ENCODE measurements at regions not wholly inside any gene's neighbourhood (a gene's known extent, or its start where the extent isn't known, plus 50 kb on each side); places are given as distances from the start of the nearest gene placed in this dataset.

DNA sequence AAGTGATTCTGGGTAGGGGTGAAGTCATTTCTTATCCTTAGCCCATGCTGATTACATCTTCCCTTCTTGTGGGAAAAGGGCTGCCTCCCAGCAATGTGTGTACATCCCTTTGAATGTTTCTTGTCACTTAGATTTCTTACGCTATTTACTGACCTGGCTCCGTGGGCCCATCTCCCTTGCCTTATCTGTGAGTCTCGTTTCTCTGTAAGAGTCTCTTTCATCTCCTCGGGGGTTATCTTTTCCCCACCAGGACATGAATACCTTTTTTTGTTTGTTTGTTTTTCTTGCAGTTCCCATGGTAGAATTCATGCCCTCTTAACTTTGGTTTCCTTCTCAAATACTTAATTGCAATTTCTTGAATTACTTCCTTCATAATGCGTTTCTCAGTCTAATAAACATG is 107.7 kb downstream of the BAMBI start:
- Histone ChIP-seq H3K27ac (ENCODE audit: extremely low read depth, low read depth, low read length) (no peak overlapping the region), H4K20me1 (replicated peaks; ENCODE audit: control insufficient read depth, insufficient read depth, low read length) (no peaks in the 10 kb centered on the region), H3K4me1 (replicated peaks in 1 of 2; ENCODE audit: control insufficient read depth in 2 of 2, insufficient read depth in 2 of 2, low read length in 2 of 2) (peaks cover 0 to 8% of the 10 kb centered on the region in 2 experiments; a peak in 3 of 5 replicates), H3K36me3 (ENCODE audit: control insufficient read depth, insufficient read depth, low read length) (no peaks in the 10 kb centered on the region), H3K9me1 (ENCODE audit: control insufficient read depth, insufficient read depth, low read length) (no peaks in the 10 kb centered on the region), H3K4me3 (no peak overlapping the region), H3K27me3 (ENCODE audit: control insufficient read depth in 2 of 2, insufficient read depth in 2 of 2, low read length in 2 of 2) (no peaks in the 10 kb centered on the region), H3K9me3 (replicated peaks; ENCODE audit: control insufficient read depth, insufficient read depth, low read depth, low read length) (no peaks in the 10 kb centered on the region), H3K79me2 (ENCODE audit: control insufficient read depth, insufficient read depth, low read length) (no peaks in the 10 kb centered on the region), H3K9ac (ENCODE audit: insufficient read depth in 1 of 2, low read depth in 2 of 2, low read length in 2 of 2) (no peak overlapping the region), H2AFZ (ENCODE audit: low read depth, low read length) (peak overlapping the region; percentile 61), H3K4me2 (ENCODE audit: insufficient read depth, low read length) (peak overlapping the region; percentile 17; the same call in 1 of the 2 replicates)
- FAIRE-seq = peak; percentile 11
- in situ Hi-C loops (cut with MboI) = no loop called here
- 9% methylated on average over 5 of the region's 5 CpGs for WGBS (ENCODE audit: insufficient coverage, low coverage, missing lambda C conversion rate)
- ATAC-seq = peak; percentile 74
- DNase-seq (ENCODE audit: extremely low read depth in 1 of 4, low spot score in 3 of 4) = peak in 2 of 4 experiments; percentile 39 to 48
- ChIA-PET CTCF (ENCODE audit: low intra/inter-chr PET ratio) (no interaction called here), POLR2A (no interaction called here)
- intact Hi-C loops (cut with micrococcal nuclease) = no loop called here
- BruUV-seq (replicated peaks) = no TSS peak
- TF ChIP-seq, protein P1, sequence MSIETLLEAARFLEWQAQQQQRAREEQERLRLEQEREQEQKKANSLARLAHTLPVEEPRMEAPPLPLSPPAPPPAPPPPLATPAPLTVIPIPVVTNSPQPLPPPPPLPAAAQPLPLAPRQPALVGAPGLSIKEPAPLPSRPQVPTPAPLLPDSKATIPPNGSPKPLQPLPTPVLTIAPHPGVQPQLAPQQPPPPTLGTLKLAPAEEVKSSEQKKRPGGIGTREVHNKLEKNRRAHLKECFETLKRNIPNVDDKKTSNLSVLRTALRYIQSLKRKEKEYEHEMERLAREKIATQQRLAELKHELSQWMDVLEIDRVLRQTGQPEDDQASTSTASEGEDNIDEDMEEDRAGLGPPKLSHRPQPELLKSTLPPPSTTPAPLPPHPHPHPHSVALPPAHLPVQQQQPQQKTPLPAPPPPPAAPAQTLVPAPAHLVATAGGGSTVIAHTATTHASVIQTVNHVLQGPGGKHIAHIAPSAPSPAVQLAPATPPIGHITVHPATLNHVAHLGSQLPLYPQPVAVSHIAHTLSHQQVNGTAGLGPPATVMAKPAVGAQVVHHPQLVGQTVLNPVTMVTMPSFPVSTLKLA (conservative IDR thresholded peaks at IDR 0.05) = no peak
- TF ChIP-seq NCOA2 (IDR thresholded peaks at IDR 0.05; ENCODE audit: partially characterized antibody in 2 of 2) = no peak
- no peak for TF ChIP-seq GATAD2B (IDR thresholded peaks at IDR 0.05; ENCODE audit: borderline replicate concordance)
- no peak for TF ChIP-seq TFAM (CRISPR knock-in tag; conservative IDR thresholded peaks at IDR 0.05)
- TF ChIP-seq ZNF57 (CRISPR knock-in tag; IDR thresholded peaks at IDR 0.05) = no peak
- TF ChIP-seq TEAD4 (IDR thresholded peaks at IDR 0.05; ENCODE audit: low read length) = peak; percentile 49; the same call in 1 of the 2 replicates
- TF ChIP-seq TEAD4 (CRISPR knock-in tag; IDR thresholded peaks at IDR 0.05; ENCODE audit: borderline replicate concordance) = no peak
- no peak for TF ChIP-seq PHB2 (IDR thresholded peaks at IDR 0.05; ENCODE audit: low read depth)
- TF ChIP-seq PTBP1 (IDR thresholded peaks at IDR 0.05; ENCODE audit: low read depth, low read length) = no peak
- TF ChIP-seq LARP7 (IDR thresholded peaks at IDR 0.05) = no peak
- no peak for TF ChIP-seq NR2C1 (IDR thresholded peaks at IDR 0.05)
- no peak for TF ChIP-seq NR2C1 (tag; IDR thresholded peaks at IDR 0.05)
- no peak for TF ChIP-seq ZNF408 (CRISPR knock-in tag; IDR thresholded peaks at IDR 0.05; ENCODE audit: low read depth)
- no peak for TF ChIP-seq NFYB (IDR thresholded peaks at IDR 0.05; ENCODE audit: extremely low read depth, insufficient read length)
- no peak for TF ChIP-seq ZNF764 (CRISPR knock-in tag; IDR thresholded peaks at IDR 0.05; ENCODE audit: low read depth)
- TF ChIP-seq, protein P2, sequence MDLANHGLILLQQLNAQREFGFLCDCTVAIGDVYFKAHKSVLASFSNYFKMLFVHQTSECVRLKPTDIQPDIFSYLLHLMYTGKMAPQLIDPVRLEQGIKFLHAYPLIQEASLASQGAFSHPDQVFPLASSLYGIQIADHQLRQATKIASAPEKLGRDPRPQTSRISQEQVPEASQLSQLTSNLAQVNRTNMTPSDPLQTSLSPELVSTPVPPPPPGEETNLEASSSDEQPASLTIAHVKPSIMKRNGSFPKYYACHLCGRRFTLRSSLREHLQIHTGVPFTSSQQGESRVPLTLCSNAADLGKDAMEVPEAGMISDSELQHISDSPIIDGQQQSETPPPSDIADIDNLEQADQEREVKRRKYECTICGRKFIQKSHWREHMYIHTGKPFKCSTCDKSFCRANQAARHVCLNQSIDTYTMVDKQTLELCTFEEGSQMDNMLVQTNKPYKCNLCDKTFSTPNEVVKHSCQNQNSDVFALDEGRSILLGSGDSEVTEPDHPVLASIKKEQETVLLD (IDR thresholded peaks at IDR 0.05) = no peak
- TF ChIP-seq, protein P3, sequence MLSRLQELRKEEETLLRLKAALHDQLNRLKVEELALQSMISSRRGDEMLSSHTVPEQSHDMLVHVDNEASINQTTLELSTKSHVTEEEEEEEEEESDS (CRISPR knock-in tag; IDR thresholded peaks at IDR 0.05) = no peak
- TF ChIP-seq ZNF589 (CRISPR knock-in tag; IDR thresholded peaks at IDR 0.05; ENCODE audit: low read depth) = no peak
- no peak for TF ChIP-seq ILF3 (IDR thresholded peaks at IDR 0.05; ENCODE audit: borderline replicate concordance)
- peak; percentile 45; the same call in 1 of the 2 replicates for TF ChIP-seq ATF7 (IDR thresholded peaks at IDR 0.05)
- TF ChIP-seq ZNF436 (CRISPR knock-in tag; IDR thresholded peaks at IDR 0.05) = no peak
- TF ChIP-seq KDM5B (IDR thresholded peaks at IDR 0.05; ENCODE audit: insufficient replicate concordance, low read depth, low read length) = no peak
- no peak for TF ChIP-seq TAF15 (IDR thresholded peaks at IDR 0.05; ENCODE audit: low read depth, low read length)
- no peak for TF ChIP-seq THRAP3 (IDR thresholded peaks at IDR 0.05; ENCODE audit: borderline replicate concordance)
